ENCODE measurements at regions not wholly inside any gene's neighbourhood (a gene's known extent, or its start where the extent isn't known, plus 50 kb on each side); places are given as distances from the start of the nearest gene placed in this dataset.

- no peak for FAIRE-seq
Measured at GRCh38 chr6:170110201-170111140, 180.4 kb downstream of the DLL1 start.

- no peak for FAIRE-seq
Measured at GRCh38 chr6:170108890-170109587, 181.8 kb downstream of the DLL1 start.

- no peak for FAIRE-seq
Measured at GRCh38 chr6:170108456-170108855, 182.4 kb downstream of the DLL1 start.

- FAIRE-seq, result no peak
Measured at GRCh38 chr6:170107606-170108222, 183.2 kb downstream of the DLL1 start.

- no peak for FAIRE-seq
Measured at GRCh38 chr6:170106906-170107525, 183.9 kb downstream of the DLL1 start.

- no peak for FAIRE-seq
Measured at GRCh38 chr6:170102582-170103481, 188.0 kb downstream of the DLL1 start.

GRCh38 chr6:170102038-170102437 lies 188.8 kb downstream of the DLL1 start:
- FAIRE-seq, result no peak

GRCh38 chr6:170101281-170102035 lies 189.4 kb downstream of the DLL1 start:
- FAIRE-seq, result no peak

- FAIRE-seq, result no peak
Measured at GRCh38 chr6:170100046-170100445, 190.8 kb downstream of the DLL1 start.

- FAIRE-seq, result no peak
Measured at GRCh38 chr6:170099387-170099786, 191.5 kb downstream of the DLL1 start.

- FAIRE-seq, result no peak
Measured at GRCh38 chr6:170098428-170099170, 192.3 kb downstream of the DLL1 start.

- FAIRE-seq, result no peak
Measured at GRCh38 chr6:170097505-170098427, 193.1 kb downstream of the DLL1 start.

GRCh38 chr6:170096803-170097504 lies 193.9 kb downstream of the DLL1 start:
- FAIRE-seq, result no peak

- no peak for FAIRE-seq
Measured at GRCh38 chr6:170096191-170096802, 194.6 kb downstream of the DLL1 start.

- no peak for FAIRE-seq
Measured at GRCh38 chr6:170095273-170095981, 195.5 kb downstream of the DLL1 start.

- FAIRE-seq, result no peak
Measured at GRCh38 chr6:170094686-170095272, 196.1 kb downstream of the DLL1 start.

Measured in colon (tissue), 2 donors.